ENCODE measurements at regions not wholly inside any gene's neighbourhood (a gene's known extent, or its start where the extent isn't known, plus 50 kb on each side); places are given as distances from the start of the nearest gene placed in this dataset.

DNA sequence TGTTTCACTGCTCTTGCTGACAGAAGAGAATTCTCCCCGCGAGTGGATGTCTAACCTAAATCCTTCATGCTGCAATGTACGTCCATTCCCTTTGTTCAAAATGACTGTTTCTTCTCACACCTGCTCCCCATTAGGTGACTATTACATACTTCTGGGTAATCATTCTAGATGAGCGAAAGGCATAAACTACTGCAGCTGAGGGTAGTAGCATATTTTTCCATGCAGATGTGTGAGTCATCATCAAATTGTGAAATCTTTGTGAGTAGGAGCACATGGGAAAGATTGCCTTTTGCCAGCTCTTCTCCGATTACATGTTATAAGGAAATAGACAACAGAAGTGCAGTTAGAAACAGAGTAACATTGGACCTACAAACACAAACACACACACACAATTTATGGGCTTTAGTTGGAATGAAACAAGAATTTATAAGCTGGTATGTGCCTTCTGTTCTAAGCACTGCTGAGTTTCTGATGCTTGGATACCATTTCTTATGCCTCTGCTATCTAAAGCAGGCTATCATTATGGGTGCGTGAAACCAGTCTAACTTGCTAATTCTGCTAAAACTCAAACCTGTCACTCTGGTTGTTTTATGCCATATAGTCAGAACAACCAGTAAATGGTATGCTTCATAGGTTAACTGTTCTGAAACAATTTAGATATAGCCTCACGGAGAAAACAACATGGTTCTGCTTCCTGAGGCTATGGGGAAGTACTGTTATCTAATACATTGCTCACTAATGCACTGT, 346.9 kb upstream of the PSMD7 start:
- TF ChIP-seq, protein P1, sequence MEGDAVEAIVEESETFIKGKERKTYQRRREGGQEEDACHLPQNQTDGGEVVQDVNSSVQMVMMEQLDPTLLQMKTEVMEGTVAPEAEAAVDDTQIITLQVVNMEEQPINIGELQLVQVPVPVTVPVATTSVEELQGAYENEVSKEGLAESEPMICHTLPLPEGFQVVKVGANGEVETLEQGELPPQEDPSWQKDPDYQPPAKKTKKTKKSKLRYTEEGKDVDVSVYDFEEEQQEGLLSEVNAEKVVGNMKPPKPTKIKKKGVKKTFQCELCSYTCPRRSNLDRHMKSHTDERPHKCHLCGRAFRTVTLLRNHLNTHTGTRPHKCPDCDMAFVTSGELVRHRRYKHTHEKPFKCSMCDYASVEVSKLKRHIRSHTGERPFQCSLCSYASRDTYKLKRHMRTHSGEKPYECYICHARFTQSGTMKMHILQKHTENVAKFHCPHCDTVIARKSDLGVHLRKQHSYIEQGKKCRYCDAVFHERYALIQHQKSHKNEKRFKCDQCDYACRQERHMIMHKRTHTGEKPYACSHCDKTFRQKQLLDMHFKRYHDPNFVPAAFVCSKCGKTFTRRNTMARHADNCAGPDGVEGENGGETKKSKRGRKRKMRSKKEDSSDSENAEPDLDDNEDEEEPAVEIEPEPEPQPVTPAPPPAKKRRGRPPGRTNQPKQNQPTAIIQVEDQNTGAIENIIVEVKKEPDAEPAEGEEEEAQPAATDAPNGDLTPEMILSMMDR (IDR thresholded peaks at IDR 0.05; ENCODE audit: low read length): no peak
- TF ChIP-seq EZH2 (IDR thresholded peaks at IDR 0.05; ENCODE audit: borderline replicate concordance, low read length): no peak
